Thyroid gland (tissue), 4 donors: ENCODE measurements at regions not wholly inside any gene's neighbourhood (a gene's known extent, or its start where the extent isn't known, plus 50 kb on each side); places are given as distances from the start of the nearest gene placed in this dataset.

Experiments
- POLR2A ChIP-seq, 2 donors: fragments of 450-650 bp; IDR thresholded peaks; one replicate each; pipeline ENCODE4 v1.6.1; 2017; ENCODE audit warnings: antibody characterized with exemption in 2 of 2, mild to moderate bottlenecking in 2 of 2, moderate library complexity in 1 of 2
- TF ChIP-seq, protein P1 (sequence below), 6 experiments: fragments of 200-600 bp in 3 of 6; fragments of 450-650 bp in 3 of 6; sonication (generic) in 3 of 6; IDR thresholded peaks; one replicate each; pipeline ENCODE4 v1.5.1; 2016 to 2019; ENCODE audit warnings: antibody characterized with exemption in 6 of 6, mild to moderate bottlenecking in 2 of 6, inconsistent platforms in 1 of 6, moderate library complexity in 1 of 6

DNA sequence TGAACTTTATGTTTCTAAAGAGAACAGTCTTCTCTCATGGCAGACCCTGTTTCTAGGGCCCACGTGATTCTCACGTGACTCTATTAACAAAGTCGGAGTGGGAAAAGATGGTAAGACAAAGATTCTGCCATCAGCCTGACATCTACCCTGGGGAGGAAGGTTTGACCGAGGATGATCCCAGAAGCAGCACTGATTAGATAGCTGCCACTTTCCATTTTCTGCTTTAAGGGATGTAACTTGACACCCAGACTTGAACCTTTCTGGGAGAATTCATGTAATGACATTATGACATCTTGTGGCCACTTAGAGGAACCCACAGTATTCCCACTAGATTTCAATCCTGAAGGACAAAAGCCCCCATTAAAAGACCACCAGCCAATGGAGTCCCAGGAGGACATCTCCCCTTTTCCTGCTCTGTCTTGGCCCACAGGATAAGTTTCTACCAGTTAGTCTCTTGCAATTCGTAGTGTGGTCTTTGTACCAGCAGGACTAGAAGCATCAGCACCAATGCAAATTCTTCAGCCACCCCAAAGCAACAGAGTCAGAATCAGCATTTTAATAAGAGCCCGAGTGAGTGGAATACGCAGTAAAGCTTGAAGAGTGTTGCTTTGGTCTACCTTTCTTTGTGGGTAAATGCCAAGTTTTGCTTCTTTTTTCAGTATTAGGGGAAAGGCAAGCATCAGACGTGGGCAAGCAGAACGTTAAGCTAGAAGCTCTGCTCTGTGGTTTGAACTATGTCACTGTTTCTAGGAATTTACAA, 480.5 kb upstream of the PROK2 start:
- TF ChIP-seq, protein P1, sequence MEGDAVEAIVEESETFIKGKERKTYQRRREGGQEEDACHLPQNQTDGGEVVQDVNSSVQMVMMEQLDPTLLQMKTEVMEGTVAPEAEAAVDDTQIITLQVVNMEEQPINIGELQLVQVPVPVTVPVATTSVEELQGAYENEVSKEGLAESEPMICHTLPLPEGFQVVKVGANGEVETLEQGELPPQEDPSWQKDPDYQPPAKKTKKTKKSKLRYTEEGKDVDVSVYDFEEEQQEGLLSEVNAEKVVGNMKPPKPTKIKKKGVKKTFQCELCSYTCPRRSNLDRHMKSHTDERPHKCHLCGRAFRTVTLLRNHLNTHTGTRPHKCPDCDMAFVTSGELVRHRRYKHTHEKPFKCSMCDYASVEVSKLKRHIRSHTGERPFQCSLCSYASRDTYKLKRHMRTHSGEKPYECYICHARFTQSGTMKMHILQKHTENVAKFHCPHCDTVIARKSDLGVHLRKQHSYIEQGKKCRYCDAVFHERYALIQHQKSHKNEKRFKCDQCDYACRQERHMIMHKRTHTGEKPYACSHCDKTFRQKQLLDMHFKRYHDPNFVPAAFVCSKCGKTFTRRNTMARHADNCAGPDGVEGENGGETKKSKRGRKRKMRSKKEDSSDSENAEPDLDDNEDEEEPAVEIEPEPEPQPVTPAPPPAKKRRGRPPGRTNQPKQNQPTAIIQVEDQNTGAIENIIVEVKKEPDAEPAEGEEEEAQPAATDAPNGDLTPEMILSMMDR (IDR thresholded peaks at IDR 0.05): no peak
- no peak for TF ChIP-seq POLR2A (IDR thresholded peaks at IDR 0.05)
